Upper lobe of right lung (tissue), 1 donor: ENCODE measurements at regions not wholly inside any gene's neighbourhood (a gene's known extent, or its start where the extent isn't known, plus 50 kb on each side); places are given as distances from the start of the nearest gene placed in this dataset.

Experiments
- ATAC-seq: fragments of 200-7000 bp; cut with Tn5 transposase; one replicate; pipeline ENCODE4 v1.9.1; 2020; ENCODE audit warnings: mild to moderate bottlenecking, moderate library complexity
- DNase-seq: peaks from one replicate; pipeline ENCODE4 v3.0.0-alpha.2; 2020
- H3K27ac ChIP-seq: fragments of 200-600 bp; one replicate; pipeline ENCODE4 v1.8.0; 2022
- H3K27me3 ChIP-seq: fragments of 200-600 bp; one replicate; pipeline ENCODE4 v1.8.0; 2022; ENCODE audit warnings: mild to moderate bottlenecking
- H3K36me3 ChIP-seq: fragments of 200-600 bp; one replicate; pipeline ENCODE4 v1.8.0; 2022
- H3K4me1 ChIP-seq: fragments of 200-600 bp; one replicate; pipeline ENCODE4 v1.8.0; 2022
- H3K4me3 ChIP-seq: fragments of 200-600 bp; one replicate; pipeline ENCODE4 v1.8.0; 2022; ENCODE audit warnings: mild to moderate bottlenecking
- H3K9me3 ChIP-seq: fragments of 200-600 bp; one replicate; pipeline ENCODE4 v1.8.0; 2022
- CTCF ChIP-seq: fragments of 200-600 bp; IDR thresholded peaks from one replicate; pipeline ENCODE4 v1.8.0; 2022; ENCODE audit warnings: antibody characterized with exemption
- intact Hi-C: fragments of 100-400 bp; cut with DNase I; formaldehyde crosslinking; loops from one replicate; pipeline ENCODE4 v1.11.0; 2022
- donor health status: DM: no; HTN: yes; CAD: no; lungs with severe emphysema.

- Histone ChIP-seq H3K36me3 (no peaks in the 10 kb centered on the region), H3K4me1 (peaks cover 13% of the 10 kb centered on the region), H3K9me3 (no peaks in the 10 kb centered on the region), H3K27me3 (no peaks in the 10 kb centered on the region), H3K27ac (no peak overlapping the region), H3K4me3 (no peak overlapping the region)
- no peak for TF ChIP-seq CTCF
- ATAC-seq (no peak), DNase-seq (no peak)
- intact Hi-C loops: no loop called here
Measured at GRCh38 chr1:221075911-221076310, 196.7 kb downstream of the HLX start.

GRCh38 chr1:221076391-221076811 is 197.2 kb downstream of the HLX start:
- intact Hi-C loops: no loop called here

GRCh38 chr1:221078260-221078965 is 199.2 kb downstream of the HLX start:
- Histone ChIP-seq H3K4me1 (no peaks in the 10 kb centered on the region), H3K27me3 (no peaks in the 10 kb centered on the region), H3K27ac (no peak overlapping the region), H3K36me3 (no peaks in the 10 kb centered on the region), H3K9me3 (no peaks in the 10 kb centered on the region), H3K4me3 (no peak overlapping the region)
- no peak for DNase-seq
- ATAC-seq: no peak
- intact Hi-C loops: no loop called here
- TF ChIP-seq CTCF: no peak

More at GRCh38 chr1:221076391-221076811, 197.2 kb downstream of the HLX start:
- Histone ChIP-seq H3K9me3 (no peaks in the 10 kb centered on the region), H3K4me1 (peaks cover 12% of the 10 kb centered on the region), H3K27me3 (no peaks in the 10 kb centered on the region), H3K27ac (no peak overlapping the region), H3K4me3 (no peak overlapping the region), H3K36me3 (no peaks in the 10 kb centered on the region)
- DNase-seq: no peak
- no peak for ATAC-seq
- no peak for TF ChIP-seq CTCF

GRCh38 chr1:221083902-221084301 is 204.7 kb downstream of the HLX start:
- Histone ChIP-seq H3K9me3 (no peaks in the 10 kb centered on the region), H3K4me3 (no peak overlapping the region), H3K27ac (no peak overlapping the region), H3K36me3 (no peaks in the 10 kb centered on the region), H3K4me1 (no peaks in the 10 kb centered on the region), H3K27me3 (no peaks in the 10 kb centered on the region)
- ATAC-seq: no peak
- TF ChIP-seq CTCF: no peak
- intact Hi-C loops: no loop called here
- DNase-seq: no peak

- no peaks in the 10 kb centered on the region for H3K36me3 ChIP-seq
- no peak overlapping the region for H3K27ac ChIP-seq
- H3K27me3 ChIP-seq: no peaks in the 10 kb centered on the region
- H3K9me3 ChIP-seq: no peaks in the 10 kb centered on the region
- DNase-seq (no peak), ATAC-seq (no peak)
- no peak for TF ChIP-seq CTCF
- H3K4me3 ChIP-seq: no peak overlapping the region
- intact Hi-C loops: no loop called here
- H3K4me1 ChIP-seq: no peaks in the 10 kb centered on the region
Measured at GRCh38 chr1:221084681-221085080, 205.4 kb downstream of the HLX start.
